Urinary bladder (tissue), 3 donors: ENCODE measurements at regions not wholly inside any gene's neighbourhood (a gene's known extent, or its start where the extent isn't known, plus 50 kb on each side); places are given as distances from the start of the nearest gene placed in this dataset.
"Not testable (repeated sequence)": the region's sequence is repeated elsewhere in the genome, so short reads cannot be mapped to it uniquely, and the experiment has no call there.

ENCODE experiments used
- DNase-seq: peaks from one replicate; pipeline ENCODE4 v3.0.0-alpha.2; 2015; ENCODE audit errors: extremely low spot score
- H3K27ac ChIP-seq: one replicate; pipeline ENCODE4 v1.5.1; 2013; ENCODE audit warnings: low read depth, mild to moderate bottlenecking, moderate library complexity
- H3K36me3 ChIP-seq: one replicate; pipeline ENCODE4 v1.6.1; 2013; ENCODE audit warnings: mild to moderate bottlenecking, moderate library complexity; ENCODE audit not compliant: insufficient read depth
- H3K4me1 ChIP-seq: one replicate; pipeline ENCODE4 v1.6.1; 2013; ENCODE audit warnings: mild to moderate bottlenecking, moderate library complexity; ENCODE audit not compliant: insufficient read depth
- H3K4me3 ChIP-seq: one replicate; pipeline ENCODE4 v1.5.1; 2013; ENCODE audit warnings: low read depth, low read length
- WGBS: extraction: QIAGEN DNeasy Blood & Tissue Kit; methylation state at CpG from one replicate; pipeline ENCODE4 v1.1.7; 2013; 5-methylcytosine and 5-hydroxymethylcytosine counted together
- donor health status: healthy with polysubstance abuse.
- donor health status: healthy.

GRCh38 chrX:40788698-40789097 is 53.4 kb upstream of the MED14 start:
- H3K4me3 ChIP-seq, H3K27ac ChIP-seq, H3K36me3 ChIP-seq, DNase-seq, H3K4me1 ChIP-seq: not testable (repeated sequence)
- WGBS: 97% methylated on average over 6 of the region's 6 CpGs

GRCh38 chrX:40792433-40792832 is 57.1 kb upstream of the MED14 start:
- WGBS: 72% methylated on average over 1 of the region's 1 CpG
- no peak for DNase-seq
- no peaks in the 10 kb centered on the region for H3K4me1 ChIP-seq
- no peaks in the 10 kb centered on the region for H3K36me3 ChIP-seq
- no peak overlapping the region for H3K27ac ChIP-seq
- no peak overlapping the region for H3K4me3 ChIP-seq

- not testable (repeated sequence) for H3K4me1 ChIP-seq, H3K36me3 ChIP-seq, H3K27ac ChIP-seq, DNase-seq, H3K4me3 ChIP-seq
- WGBS: 52% methylated on average over 1 of the region's 1 CpG
Measured at GRCh38 chrX:40794829-40795130, 59.4 kb upstream of the MED14 start.

GRCh38 chrX:40799745-40800144 is 64.4 kb upstream of the MED14 start:
- H3K36me3 ChIP-seq, DNase-seq, H3K27ac ChIP-seq, H3K4me3 ChIP-seq, H3K4me1 ChIP-seq: not testable (repeated sequence)
- 63% methylated on average over 3 of the region's 3 CpGs for WGBS

GRCh38 chrX:40805404-40805803 is 70.1 kb upstream of the MED14 start:
- whole genome bisulfite sequencing: 88% methylated on average over 13 of the region's 13 CpGs
- DNase-seq: no peak

GRCh38 chrX:40806513-40807220 is 71.3 kb upstream of the MED14 start:
- H3K4me3 ChIP-seq: no peak overlapping the region
- no peaks in the 10 kb centered on the region for H3K4me1 ChIP-seq
- no peaks in the 10 kb centered on the region for H3K36me3 ChIP-seq
- no peak overlapping the region for H3K27ac ChIP-seq
- DNase-seq: no peak
- WGBS: 89% methylated on average over 8 of the region's 8 CpGs

More at GRCh38 chrX:40805404-40805803, 70.1 kb upstream of the MED14 start:
- H3K27ac ChIP-seq: no peak overlapping the region
- no peak overlapping the region for H3K4me3 ChIP-seq
- no peaks in the 10 kb centered on the region for H3K36me3 ChIP-seq
- no peaks in the 10 kb centered on the region for H3K4me1 ChIP-seq

GRCh38 chrX:40807384-40807783 is 72.0 kb upstream of the MED14 start:
- no peaks in the 10 kb centered on the region for H3K36me3 ChIP-seq
- DNase-seq: no peak
- 61% methylated on average over 4 of the region's 4 CpGs for WGBS
- no peak overlapping the region for H3K4me3 ChIP-seq
- no peaks in the 10 kb centered on the region for H3K4me1 ChIP-seq
- H3K27ac ChIP-seq: no peak overlapping the region

- no peak overlapping the region for H3K4me3 ChIP-seq
- 97% methylated on average over 2 of the region's 2 CpGs for WGBS
- no peak for DNase-seq
- no peaks in the 10 kb centered on the region for H3K4me1 ChIP-seq
- H3K27ac ChIP-seq: no peak overlapping the region
- H3K36me3 ChIP-seq: no peaks in the 10 kb centered on the region
Measured at GRCh38 chrX:40808203-40808602, 72.9 kb upstream of the MED14 start.

GRCh38 chrX:40809210-40809609 is 73.9 kb upstream of the MED14 start:
- no peaks in the 10 kb centered on the region for H3K36me3 ChIP-seq
- no peaks in the 10 kb centered on the region for H3K4me1 ChIP-seq
- H3K27ac ChIP-seq: no peak overlapping the region
- no peak overlapping the region for H3K4me3 ChIP-seq
- no peak for DNase-seq

- DNase-seq, H3K36me3 ChIP-seq, H3K4me3 ChIP-seq: not testable (repeated sequence)
Measured at GRCh38 chrX:40815045-40815444, 79.7 kb upstream of the MED14 start.

GRCh38 chrX:40816906-40817305 is 81.6 kb upstream of the MED14 start:
- no peak overlapping the region for H3K4me3 ChIP-seq
- H3K4me1 ChIP-seq: no peaks in the 10 kb centered on the region
- WGBS: 86% methylated on average over 6 of the region's 6 CpGs
- H3K27ac ChIP-seq: no peak overlapping the region
- H3K36me3 ChIP-seq: no peaks in the 10 kb centered on the region
- DNase-seq: no peak

More at GRCh38 chrX:40815045-40815444, 79.7 kb upstream of the MED14 start:
- not testable (repeated sequence) for H3K27ac ChIP-seq, H3K4me1 ChIP-seq

- Histone ChIP-seq H3K4me1 (no peaks in the 10 kb centered on the region), H3K36me3 (no peaks in the 10 kb centered on the region), H3K4me3 (no peak overlapping the region), H3K27ac (no peak overlapping the region)
- no peak for DNase-seq
- 91% methylated on average over 1 of the region's 1 CpG for WGBS
Measured at GRCh38 chrX:40818236-40818635, 82.9 kb upstream of the MED14 start.

- no peak overlapping the region for H3K4me3 ChIP-seq
- 79% methylated on average over 4 of the region's 4 CpGs for WGBS
Measured at GRCh38 chrX:40821780-40822179, 86.4 kb upstream of the MED14 start.

GRCh38 chrX:40827331-40827730 is 92.0 kb upstream of the MED14 start:
- H3K4me1 ChIP-seq: no peaks in the 10 kb centered on the region
- WGBS: 96% methylated on average over 4 of the region's 4 CpGs
- DNase-seq: no peak
- no peak overlapping the region for H3K4me3 ChIP-seq
- no peaks in the 10 kb centered on the region for H3K36me3 ChIP-seq
- H3K27ac ChIP-seq: no peak overlapping the region

More at GRCh38 chrX:40821780-40822179, 86.4 kb upstream of the MED14 start:
- H3K4me1 ChIP-seq: no peaks in the 10 kb centered on the region
- H3K27ac ChIP-seq: no peak overlapping the region
- no peak for DNase-seq
- H3K36me3 ChIP-seq: no peaks in the 10 kb centered on the region

GRCh38 chrX:40831750-40832149 is 96.4 kb upstream of the MED14 start:
- H3K4me3 ChIP-seq: no peak overlapping the region
- WGBS: 88% methylated on average over 12 of the region's 12 CpGs
- DNase-seq: no peak
- no peaks in the 10 kb centered on the region for H3K36me3 ChIP-seq
- H3K27ac ChIP-seq: no peak overlapping the region
- H3K4me1 ChIP-seq: no peaks in the 10 kb centered on the region
